HepG2 (cell line): ENCODE measurements at regions not wholly inside any gene's neighbourhood (a gene's known extent, or its start where the extent isn't known, plus 50 kb on each side); places are given as distances from the start of the nearest gene placed in this dataset.

Source experiments
- ATAC-seq: fragments of 200-7000 bp; cut with Tn5 transposase; 3 replicates; pipeline ENCODE4 v1.9.1; 2020; ENCODE audit warnings: mild to moderate bottlenecking, moderate library complexity
- BruUV-seq: library from RNA; stranded (reverse); fragments of 400-500 nt; replicated peaks from 2 replicates; lab custom pipeline; 2021; lab: Mats Ljungman, UMichigan
- CTCF ChIA-PET: fragments of 300-600 bp; formaldehyde crosslinking; extraction: SDS; loops from one replicate; lab custom pipeline; 2021; ENCODE audit warnings: low total read pairs, inconsistent platforms, low intra/inter-chr PET ratio; lab: Yijun Ruan, JAX
- POLR2A ChIA-PET: fragments of 350-600 bp; sonication (Branson Sonifier 250); formaldehyde crosslinking; loops from one replicate; lab custom pipeline; 2020; ENCODE audit warnings: antibody characterized with exemption, inconsistent platforms; lab: Yijun Ruan, JAX
- DNase-seq: peaks from one replicate; pipeline ENCODE4 v3.0.0-alpha.2; 2015; ENCODE audit warnings: low spot score
- FAIRE-seq: peaks from 3 replicates; lab custom pipeline; 2011; peaks lifted over from hg19 to GRCh38; lab: Jason Lieb, UNC
- H2AFZ ChIP-seq: one replicate; pipeline ENCODE4 v1.6.1; 2011; ENCODE audit warnings: low read length, inconsistent platforms
- H3K27ac ChIP-seq: fragments of 300-600 bp; 3 replicates; pipeline ENCODE4 v1.8.0; 2011; ENCODE audit warnings: mixed run types, mild to moderate bottlenecking, mixed read lengths, low read length, inconsistent platforms; ENCODE audit not compliant: insufficient read depth; ENCODE audit errors: extremely low read length
- H3K27me3 ChIP-seq, 2 experiments: fragments of 200-600 bp in 1 of 2; 2 replicates in 1 of 2; 3 replicates in 1 of 2; pipeline versions ENCODE4 v1.6.0 to v1.8.0; 2011; ENCODE audit warnings: low read length in 2 of 2, mild to moderate bottlenecking in 2 of 2, moderate library complexity in 2 of 2, inconsistent platforms in 1 of 2; ENCODE audit not compliant: insufficient read depth in 2 of 2, control insufficient read depth in 1 of 2
- H3K36me3 ChIP-seq, 2 experiments: fragments of 200-600 bp in 1 of 2; replicated peaks in 1 of 2; 2 replicates in 1 of 2; 3 replicates in 1 of 2; pipeline versions ENCODE4 v1.5.1 to v1.8.0; 2011; ENCODE audit warnings: low read length in 2 of 2, inconsistent platforms in 1 of 2; ENCODE audit not compliant: insufficient read depth in 2 of 2, control insufficient read depth in 1 of 2
- H3K4me1 ChIP-seq: 2 replicates; pipeline ENCODE4 v1.5.1; 2012; ENCODE audit warnings: low read length, inconsistent platforms; ENCODE audit not compliant: insufficient read depth
- H3K4me2 ChIP-seq: 2 replicates; pipeline ENCODE4 v1.6.0; 2011; ENCODE audit warnings: low read depth, low read length, inconsistent platforms
- H3K4me3 ChIP-seq, 3 experiments: fragments of 200-600 bp in 1 of 3; sonication (generic), shearing (Covaris generic) in 1 of 3; replicated peaks in 1 of 3; 2 replicates each; pipeline ENCODE4 v1.5.1; 2011 to 2016; ENCODE audit warnings: low read length in 3 of 3, inconsistent platforms in 2 of 3, low read depth in 2 of 3, mild to moderate bottlenecking in 2 of 3, control low read depth in 1 of 3, mixed read lengths in 1 of 3; ENCODE audit not compliant: insufficient read depth in 1 of 3
- H3K79me2 ChIP-seq: one replicate; pipeline ENCODE4 v1.6.1; 2011; ENCODE audit warnings: low read length, inconsistent platforms; ENCODE audit not compliant: insufficient read depth
- H3K9ac ChIP-seq: 2 replicates; pipeline ENCODE4 v1.6.0; 2011; ENCODE audit warnings: mild to moderate bottlenecking, low read depth, low read length, inconsistent platforms; ENCODE audit not compliant: insufficient read depth
- H3K9me3 ChIP-seq: 2 replicates; pipeline ENCODE4 v1.5.1; 2012; ENCODE audit warnings: mild to moderate bottlenecking, low read length
- H4K20me1 ChIP-seq: 2 replicates; pipeline ENCODE4 v1.6.0; 2011; ENCODE audit warnings: inconsistent platforms, mild to moderate bottlenecking, low read length, moderate library complexity; ENCODE audit not compliant: insufficient read depth
- RXRA ChIP-seq: sonication (generic); formaldehyde crosslinking; IDR thresholded peaks from 2 replicates; pipeline ENCODE4 v1.5.1; 2020; ENCODE audit warnings: missing genetic modification reagents
- ZNF143 ChIP-seq: sonication (generic); formaldehyde crosslinking; IDR thresholded peaks from 2 replicates; pipeline ENCODE4 v1.4.0; 2020; ENCODE audit warnings: missing genetic modification reagents
- ZNF224 ChIP-seq: sonication (generic); formaldehyde crosslinking; IDR thresholded peaks from 2 replicates; pipeline ENCODE4 v1.5.0; 2020; ENCODE audit warnings: mild to moderate bottlenecking, missing genetic modification reagents
- ZNF230 ChIP-seq: sonication (generic); formaldehyde crosslinking; IDR thresholded peaks from 2 replicates; pipeline ENCODE4 v1.4.0; 2020; ENCODE audit warnings: mild to moderate bottlenecking, missing genetic modification reagents
- WGBS: methylation state at CpG from one replicate; pipeline ENCODE4 v1.1.6; 2017; ENCODE audit warnings: low lambda C conversion rate; 5-methylcytosine and 5-hydroxymethylcytosine counted together
- in situ Hi-C: cut with HindIII; loops from 2 replicates; pipeline ENCODE4 v1.10.0; 2017; ENCODE audit warnings: low pct_unique_long_range_greater_than_20kb; ENCODE audit not compliant: extremely low pct_ligation_motif_present
- intact Hi-C: fragments of 100-400 bp; cut with micrococcal nuclease; formaldehyde crosslinking; loops from one replicate; pipeline ENCODE4 v1.10.0; 2022; ENCODE audit not compliant: unreplicated experiment
- TF ChIP-seq, protein P1 (sequence below): sonication (generic); formaldehyde crosslinking; conservative IDR thresholded peaks from 2 replicates; pipeline ENCODE4 v1.4.0; 2020; ENCODE audit warnings: mild to moderate bottlenecking, missing genetic modification reagents, moderate library complexity
- TF ChIP-seq, protein P2 (sequence below): IDR thresholded peaks from 2 replicates; pipeline ENCODE4 v1.6.1; 2016; ENCODE audit warnings: low read depth, missing genetic modification reagents, missing compliant biosample characterization

DNA sequence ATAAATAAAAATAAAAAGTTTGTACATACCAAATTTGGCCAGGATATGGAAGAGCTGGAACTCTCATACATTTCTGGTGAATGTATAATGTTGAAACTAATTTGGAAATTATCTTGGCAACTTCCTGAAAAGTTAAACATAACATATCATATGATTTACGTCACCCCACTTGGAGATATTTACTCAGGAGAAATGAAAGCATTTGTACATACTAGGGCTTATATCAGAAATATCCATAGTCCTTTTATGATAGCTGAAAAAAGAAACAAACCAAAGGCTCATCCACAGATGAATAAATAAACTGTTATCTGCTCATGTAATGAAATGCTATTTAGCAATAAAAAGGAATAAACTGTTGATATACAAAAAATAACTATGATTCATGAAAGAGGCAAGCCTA lies 318.2 kb upstream of the NRXN1 start:
- Histone ChIP-seq H3K36me3 (no peaks in the 10 kb centered on the region), H3K4me1 (no peaks in the 10 kb centered on the region), H3K27ac (no peak overlapping the region)
- in situ Hi-C loops = no loop called here
- CTCF ChIA-PET = no interaction called here
- no peak for FAIRE-seq
- TF ChIP-seq, protein P1, sequence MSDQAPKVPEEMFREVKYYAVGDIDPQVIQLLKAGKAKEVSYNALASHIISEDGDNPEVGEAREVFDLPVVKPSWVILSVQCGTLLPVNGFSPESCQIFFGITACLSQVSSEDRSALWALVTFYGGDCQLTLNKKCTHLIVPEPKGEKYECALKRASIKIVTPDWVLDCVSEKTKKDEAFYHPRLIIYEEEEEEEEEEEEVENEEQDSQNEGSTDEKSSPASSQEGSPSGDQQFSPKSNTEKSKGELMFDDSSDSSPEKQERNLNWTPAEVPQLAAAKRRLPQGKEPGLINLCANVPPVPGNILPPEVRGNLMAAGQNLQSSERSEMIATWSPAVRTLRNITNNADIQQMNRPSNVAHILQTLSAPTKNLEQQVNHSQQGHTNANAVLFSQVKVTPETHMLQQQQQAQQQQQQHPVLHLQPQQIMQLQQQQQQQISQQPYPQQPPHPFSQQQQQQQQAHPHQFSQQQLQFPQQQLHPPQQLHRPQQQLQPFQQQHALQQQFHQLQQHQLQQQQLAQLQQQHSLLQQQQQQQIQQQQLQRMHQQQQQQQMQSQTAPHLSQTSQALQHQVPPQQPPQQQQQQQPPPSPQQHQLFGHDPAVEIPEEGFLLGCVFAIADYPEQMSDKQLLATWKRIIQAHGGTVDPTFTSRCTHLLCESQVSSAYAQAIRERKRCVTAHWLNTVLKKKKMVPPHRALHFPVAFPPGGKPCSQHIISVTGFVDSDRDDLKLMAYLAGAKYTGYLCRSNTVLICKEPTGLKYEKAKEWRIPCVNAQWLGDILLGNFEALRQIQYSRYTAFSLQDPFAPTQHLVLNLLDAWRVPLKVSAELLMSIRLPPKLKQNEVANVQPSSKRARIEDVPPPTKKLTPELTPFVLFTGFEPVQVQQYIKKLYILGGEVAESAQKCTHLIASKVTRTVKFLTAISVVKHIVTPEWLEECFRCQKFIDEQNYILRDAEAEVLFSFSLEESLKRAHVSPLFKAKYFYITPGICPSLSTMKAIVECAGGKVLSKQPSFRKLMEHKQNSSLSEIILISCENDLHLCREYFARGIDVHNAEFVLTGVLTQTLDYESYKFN (CRISPR knock-in tag) = no peak
- no peak for TF ChIP-seq ZNF224 (CRISPR knock-in tag)
- TF ChIP-seq ZNF230 (CRISPR knock-in tag) = no peak
- TF ChIP-seq RXRA = no peak
- TF ChIP-seq ZNF143 (CRISPR knock-in tag) = no peak
- TF ChIP-seq, protein P2, sequence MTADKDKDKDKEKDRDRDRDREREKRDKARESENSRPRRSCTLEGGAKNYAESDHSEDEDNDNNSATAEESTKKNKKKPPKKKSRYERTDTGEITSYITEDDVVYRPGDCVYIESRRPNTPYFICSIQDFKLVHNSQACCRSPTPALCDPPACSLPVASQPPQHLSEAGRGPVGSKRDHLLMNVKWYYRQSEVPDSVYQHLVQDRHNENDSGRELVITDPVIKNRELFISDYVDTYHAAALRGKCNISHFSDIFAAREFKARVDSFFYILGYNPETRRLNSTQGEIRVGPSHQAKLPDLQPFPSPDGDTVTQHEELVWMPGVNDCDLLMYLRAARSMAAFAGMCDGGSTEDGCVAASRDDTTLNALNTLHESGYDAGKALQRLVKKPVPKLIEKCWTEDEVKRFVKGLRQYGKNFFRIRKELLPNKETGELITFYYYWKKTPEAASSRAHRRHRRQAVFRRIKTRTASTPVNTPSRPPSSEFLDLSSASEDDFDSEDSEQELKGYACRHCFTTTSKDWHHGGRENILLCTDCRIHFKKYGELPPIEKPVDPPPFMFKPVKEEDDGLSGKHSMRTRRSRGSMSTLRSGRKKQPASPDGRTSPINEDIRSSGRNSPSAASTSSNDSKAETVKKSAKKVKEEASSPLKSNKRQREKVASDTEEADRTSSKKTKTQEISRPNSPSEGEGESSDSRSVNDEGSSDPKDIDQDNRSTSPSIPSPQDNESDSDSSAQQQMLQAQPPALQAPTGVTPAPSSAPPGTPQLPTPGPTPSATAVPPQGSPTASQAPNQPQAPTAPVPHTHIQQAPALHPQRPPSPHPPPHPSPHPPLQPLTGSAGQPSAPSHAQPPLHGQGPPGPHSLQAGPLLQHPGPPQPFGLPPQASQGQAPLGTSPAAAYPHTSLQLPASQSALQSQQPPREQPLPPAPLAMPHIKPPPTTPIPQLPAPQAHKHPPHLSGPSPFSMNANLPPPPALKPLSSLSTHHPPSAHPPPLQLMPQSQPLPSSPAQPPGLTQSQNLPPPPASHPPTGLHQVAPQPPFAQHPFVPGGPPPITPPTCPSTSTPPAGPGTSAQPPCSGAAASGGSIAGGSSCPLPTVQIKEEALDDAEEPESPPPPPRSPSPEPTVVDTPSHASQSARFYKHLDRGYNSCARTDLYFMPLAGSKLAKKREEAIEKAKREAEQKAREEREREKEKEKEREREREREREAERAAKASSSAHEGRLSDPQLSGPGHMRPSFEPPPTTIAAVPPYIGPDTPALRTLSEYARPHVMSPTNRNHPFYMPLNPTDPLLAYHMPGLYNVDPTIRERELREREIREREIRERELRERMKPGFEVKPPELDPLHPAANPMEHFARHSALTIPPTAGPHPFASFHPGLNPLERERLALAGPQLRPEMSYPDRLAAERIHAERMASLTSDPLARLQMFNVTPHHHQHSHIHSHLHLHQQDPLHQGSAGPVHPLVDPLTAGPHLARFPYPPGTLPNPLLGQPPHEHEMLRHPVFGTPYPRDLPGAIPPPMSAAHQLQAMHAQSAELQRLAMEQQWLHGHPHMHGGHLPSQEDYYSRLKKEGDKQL = no peak
- TF ChIP-seq, all 625 proteins: peak for 0
- no peak overlapping the region for H3K4me3 ChIP-seq
- H2AFZ ChIP-seq = no peak overlapping the region
- no peaks in the 10 kb centered on the region for H3K79me2 ChIP-seq
- no TSS peak for BruUV-seq
- DNase-seq (no peak), ATAC-seq (no peak)
- 0% methylated on average over 1 of the region's 1 CpG for WGBS
- H4K20me1 ChIP-seq = no peaks in the 10 kb centered on the region
- POLR2A ChIA-PET = no interaction called here
- H3K27me3 ChIP-seq = no peaks in the 10 kb centered on the region
- H3K4me2 ChIP-seq = no peak overlapping the region
- H3K9ac ChIP-seq = no peak overlapping the region
- peaks cover 70% of the 10 kb centered on the region for H3K9me3 ChIP-seq
- intact Hi-C loops = no loop called here
